GM20431 (cell line): ENCODE measurements at regions not wholly inside any gene's neighbourhood (a gene's known extent, or its start where the extent isn't known, plus 50 kb on each side); places are given as distances from the start of the nearest gene placed in this dataset.

ENCODE experiments used
- in situ Hi-C: fragments of 300-500 bp; cut with MseI, MboI; formaldehyde crosslinking; loops from one replicate; pipeline ENCODE4 v1.15.0; 2020; ENCODE audit warnings: low sequenced_read_pairs; ENCODE audit not compliant: unreplicated experiment

DNA sequence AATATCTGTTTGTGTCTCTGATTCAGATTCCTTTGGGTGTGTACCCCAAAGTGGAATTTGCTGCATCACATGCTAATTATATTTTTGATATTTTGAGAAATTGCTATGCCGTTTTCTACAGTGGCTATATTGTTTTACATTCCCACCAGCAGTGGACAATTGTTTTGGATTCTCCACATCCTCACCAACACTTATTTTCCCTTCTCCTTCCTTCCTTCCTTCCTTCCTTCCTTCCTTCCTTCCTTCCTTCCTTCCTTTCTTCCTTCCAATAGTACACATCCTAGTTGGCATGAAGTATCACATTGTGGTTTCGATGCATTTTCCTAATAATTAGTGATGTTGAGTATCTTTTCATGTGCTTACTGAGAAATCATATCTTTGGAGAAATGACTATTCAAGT, 535.5 kb downstream of the SH2D4B start:
- in situ Hi-C loops: no loop called here

DNA sequence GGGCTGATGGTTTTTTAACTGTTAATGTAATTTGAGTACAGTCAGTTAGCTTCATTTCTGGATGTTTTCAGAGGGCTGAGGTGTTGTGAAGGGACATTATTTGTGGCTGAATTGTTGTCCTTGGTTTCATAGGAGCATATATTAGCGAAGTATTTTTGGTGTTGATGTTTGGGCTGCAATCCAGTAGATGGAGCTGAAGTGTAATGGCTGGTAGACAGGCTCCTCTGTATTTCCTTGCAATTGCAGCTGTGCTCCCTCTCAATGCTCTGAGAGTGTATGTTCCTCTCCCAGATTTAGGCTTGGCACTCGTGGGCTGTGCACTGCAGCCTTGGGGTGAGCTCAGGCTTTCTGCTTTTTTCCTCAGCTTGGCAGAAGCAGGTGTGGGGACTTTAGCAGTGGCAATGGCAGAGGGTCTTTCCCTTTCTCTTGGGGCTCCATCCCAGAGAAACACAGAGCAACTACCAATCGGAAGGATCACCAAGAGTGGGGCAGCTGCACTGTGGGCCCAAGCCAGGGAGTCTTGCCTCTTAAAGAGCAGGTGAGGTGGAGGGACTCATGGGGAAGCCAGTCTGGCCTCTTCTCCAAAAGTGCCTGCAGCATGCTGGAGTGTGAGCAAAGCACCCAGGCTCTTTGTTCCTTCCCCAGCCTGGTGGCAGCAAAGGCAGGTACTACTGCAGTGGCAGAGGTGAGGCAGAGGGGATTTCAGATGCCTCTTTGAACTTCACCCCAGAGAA, 544.4 kb downstream of the SH2D4B start:
- in situ Hi-C loops: no loop called here

DNA sequence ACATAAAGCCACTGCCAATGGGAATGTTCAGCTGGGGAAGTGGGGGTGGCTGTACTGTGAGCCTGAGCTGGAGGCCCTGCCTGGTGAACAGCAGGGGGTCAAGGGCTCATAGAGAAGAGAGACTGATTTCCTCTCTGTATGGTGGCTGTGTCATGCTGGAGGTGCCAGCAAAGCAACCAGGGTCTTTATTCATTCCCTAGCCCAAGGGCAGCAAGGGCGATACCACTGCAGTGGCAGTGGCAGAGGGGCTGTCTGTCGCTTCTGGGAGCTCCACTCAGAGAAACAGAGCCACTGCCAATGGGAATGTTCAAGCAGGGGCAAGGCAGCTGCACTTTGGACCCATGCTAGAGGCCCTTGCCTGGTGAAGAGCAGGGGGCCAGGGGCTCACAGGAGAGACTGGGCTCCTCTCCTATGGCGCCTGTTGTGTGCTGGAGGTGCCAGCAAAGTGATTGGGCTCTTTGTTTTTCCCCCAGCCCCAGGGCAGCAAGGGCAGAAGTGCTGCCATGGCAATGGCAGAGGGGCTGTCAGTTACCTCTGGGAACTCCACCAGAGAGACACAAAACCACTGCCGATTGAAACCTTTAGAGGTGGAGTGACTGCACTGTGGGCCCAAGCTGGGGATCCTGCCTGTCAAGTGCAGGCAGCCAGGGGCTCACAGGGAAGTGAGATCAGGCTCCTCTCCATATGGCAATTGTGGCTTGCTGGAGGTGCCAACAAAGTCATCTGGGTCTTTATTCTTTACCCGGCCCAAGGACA, 545.1 kb downstream of the SH2D4B start:
- in situ Hi-C loops: no loop called here

DNA sequence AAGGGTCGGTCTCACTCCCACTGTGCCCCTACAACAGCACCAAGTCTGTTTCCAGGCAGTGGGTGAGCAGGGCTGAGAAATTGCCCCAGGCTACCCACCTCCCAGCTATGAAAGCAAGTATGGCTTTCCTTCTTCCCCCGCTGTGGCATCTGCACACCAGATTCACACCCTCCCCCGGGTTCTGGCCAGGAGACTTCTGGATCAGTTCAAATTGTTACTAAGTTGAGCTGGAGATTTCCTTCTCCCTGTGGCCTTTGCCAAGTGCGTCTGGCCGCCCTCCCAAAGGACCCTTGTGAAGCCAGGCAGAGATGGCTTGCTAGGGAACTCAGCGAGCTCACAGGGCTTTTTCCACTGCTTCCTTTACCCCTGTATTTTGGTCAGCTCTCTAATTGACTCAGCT, 555.4 kb downstream of the SH2D4B start:
- in situ Hi-C loops: no loop called here

DNA sequence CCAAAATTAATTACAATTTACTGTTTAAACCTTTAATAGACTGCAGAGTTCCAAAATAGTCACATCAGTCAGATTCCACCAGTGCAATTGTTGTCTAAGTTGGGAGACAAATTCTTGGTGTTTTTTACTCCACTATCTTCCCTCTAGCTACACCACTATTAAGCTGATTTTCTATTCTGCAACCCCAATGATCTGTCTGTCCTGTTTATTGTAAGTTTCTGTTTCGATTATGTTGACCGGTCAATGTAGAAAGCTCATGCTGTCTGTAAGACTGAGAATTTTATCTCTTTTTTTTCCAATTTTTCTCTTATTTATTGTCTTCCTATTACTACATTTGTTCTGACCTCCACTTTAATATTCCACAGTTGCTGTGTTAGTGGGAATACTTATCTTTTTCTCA, 557.5 kb downstream of the SH2D4B start:
- in situ Hi-C loops: no loop called here

DNA sequence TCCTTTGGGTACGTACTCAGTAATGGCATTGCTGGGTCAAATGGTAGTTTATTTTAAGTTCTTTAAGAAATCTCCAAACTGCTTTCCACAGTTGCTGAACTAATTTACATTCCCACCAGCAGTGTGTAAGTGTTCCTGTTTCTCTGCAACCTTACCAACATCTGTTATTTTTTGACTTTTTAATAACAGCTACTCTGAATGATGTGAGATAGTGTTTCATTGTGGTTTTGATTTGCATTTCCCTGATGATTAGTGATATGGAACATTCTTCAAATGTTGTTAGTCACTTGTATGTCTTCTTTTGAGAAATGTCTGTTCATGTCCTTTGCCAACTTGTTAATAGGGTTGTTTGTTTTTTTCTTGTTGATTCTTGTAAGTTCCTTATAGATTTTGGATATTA, 558.9 kb downstream of the SH2D4B start:
- in situ Hi-C loops: no loop called here

DNA sequence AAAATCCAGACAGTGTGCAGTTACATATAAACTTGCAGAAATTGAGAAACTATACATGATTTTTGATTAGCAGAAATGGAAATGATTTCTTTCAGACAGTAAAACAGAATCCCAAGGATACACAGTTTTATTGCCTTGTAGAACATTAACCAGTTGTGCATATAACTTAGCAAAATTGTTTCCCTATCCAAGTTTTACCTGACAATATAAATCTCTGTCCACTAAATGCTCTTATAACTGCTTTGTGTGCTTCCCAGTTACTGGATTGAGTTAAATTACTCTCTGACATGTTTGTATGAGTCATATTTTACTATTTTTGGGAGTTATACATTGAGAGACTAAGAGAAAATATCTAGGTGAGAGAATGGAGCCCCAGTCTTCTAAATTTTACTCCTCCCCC, 563.4 kb downstream of the SH2D4B start:
- in situ Hi-C loops: no loop called here

DNA sequence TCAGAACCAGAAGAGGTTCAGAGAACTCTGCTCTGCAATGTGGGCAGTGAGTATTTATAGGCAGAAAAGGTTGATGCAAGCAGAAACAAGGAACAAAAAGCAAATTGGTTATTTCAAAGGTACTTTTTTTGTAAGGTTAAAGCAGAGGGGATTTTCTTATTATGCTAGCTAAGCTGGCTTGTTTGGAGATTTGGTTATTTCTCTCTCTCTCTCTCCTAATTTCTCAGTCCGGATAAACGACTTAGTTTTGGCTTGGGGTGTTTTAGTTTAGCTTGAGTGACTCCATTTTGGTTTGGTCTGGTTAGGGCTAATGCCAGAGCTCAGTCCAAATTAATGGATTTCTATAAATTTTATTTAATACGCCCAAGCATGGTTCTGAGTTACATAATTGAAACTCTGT, 566.8 kb downstream of the SH2D4B start:
- in situ Hi-C loops: no loop called here

DNA sequence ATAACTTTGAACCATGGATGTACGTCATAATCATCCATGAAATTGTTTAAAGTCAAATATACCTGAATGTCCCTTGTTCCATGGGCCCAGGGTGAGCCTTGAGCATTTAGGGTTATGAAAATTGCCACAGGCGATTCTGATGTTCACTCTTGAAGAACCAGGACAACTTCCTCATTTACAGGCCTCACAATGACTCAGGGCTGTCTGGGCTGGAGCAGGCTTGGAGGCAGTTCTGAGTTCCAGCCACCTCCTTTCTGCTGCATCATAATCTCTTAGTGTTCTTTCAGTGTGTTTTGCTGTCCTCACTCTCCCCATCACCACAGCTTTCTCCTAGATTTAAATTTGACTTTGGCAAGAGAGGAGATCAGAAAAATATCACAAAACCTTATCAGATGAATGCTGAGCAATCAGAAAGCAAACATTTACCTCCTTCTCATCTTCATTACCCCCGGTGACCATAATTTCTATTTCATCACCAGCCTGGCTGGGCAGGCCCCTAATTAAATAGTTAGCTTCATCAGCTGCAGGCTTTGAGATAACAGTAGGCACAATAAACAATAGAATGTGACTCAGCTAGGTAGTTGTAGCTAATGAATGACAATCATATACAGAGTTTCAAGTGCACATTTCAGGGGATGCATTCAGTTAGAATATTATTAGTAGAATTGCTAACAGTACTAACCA, 571.0 kb downstream of the SH2D4B start:
- in situ Hi-C loops: no loop called here

DNA sequence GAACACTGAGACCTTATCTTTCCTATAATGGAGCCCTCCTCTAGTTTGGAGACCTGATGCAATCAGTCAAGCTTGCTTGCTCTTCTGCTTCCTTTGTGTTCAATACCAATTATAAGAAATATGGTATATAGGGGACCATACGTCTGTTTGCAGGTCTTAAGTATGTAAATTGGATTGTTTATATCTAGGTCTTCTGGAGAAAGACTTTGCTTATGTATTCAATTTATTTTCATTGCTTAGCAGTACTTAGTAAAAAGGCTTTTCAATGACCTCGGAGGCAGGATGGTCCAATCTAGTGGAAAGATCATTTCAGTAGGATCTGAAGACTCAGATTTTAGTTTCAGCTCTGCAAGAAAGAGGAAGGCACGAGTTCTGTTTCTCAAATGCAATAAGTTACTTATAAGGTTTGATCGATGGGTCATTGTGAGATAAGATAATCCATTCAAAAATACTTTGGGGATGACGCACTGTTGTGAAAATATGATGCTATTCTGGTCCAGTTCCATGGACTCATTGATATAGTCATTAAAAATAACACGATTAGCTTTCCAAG, 571.6 kb downstream of the SH2D4B start:
- in situ Hi-C loops: no loop called here

DNA sequence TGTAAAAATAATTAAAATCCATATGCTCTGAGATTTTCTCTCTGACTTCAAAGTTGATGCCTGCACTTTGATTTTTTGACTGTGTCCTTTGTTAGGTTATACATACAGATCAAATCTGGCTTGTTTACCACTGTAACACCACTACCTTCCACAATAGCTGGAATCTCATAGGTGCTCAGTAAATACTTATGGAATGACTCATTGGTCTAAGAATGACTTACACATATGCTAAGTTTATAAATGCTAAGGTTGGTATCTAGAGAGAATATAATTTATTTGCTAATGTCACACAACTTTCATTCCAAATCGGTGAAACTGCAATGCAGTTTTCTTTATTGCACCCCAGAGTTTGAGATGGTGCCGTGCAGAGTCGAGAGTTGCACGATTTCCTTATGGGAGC, 578.5 kb downstream of the SH2D4B start:
- in situ Hi-C loops: no loop called here

DNA sequence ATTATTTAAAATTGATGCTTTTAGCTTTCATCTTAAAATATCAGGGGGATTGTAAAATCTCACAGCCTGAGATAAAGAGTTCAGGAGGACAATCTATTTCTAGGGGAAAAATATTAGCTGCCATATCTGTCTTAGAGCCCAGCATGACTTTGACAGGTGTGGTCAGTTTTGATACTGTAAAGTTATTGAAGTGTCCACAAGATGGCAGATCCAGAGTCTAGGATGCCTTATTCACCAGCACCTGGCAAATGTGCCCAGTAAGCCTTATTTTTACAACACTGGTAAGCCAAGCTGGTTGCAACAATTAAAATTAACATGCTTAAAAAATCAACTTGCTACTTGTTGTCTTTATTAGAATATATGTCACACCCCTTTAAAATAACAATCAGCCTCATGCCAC, 579.3 kb downstream of the SH2D4B start:
- in situ Hi-C loops: no loop called here

DNA sequence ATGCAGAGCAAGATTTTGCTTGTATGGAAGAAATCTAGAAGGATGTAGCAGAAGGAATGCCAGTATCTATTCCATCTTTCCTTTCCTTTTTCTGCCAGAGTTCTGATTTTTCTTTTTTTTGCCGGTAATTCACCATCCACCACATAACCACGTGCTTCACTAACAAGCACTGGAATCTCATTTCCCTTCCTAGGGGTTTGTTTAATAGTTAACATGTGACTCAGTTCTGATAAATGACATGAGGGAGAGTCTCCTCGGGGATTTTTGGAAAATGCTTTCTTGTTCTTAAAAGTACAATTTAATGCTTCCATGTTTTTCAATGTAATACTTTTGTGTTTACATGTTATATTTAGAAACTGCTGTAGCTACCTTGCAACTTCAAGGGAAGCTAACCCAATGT, 590.2 kb downstream of the SH2D4B start:
- in situ Hi-C loops: no loop called here

DNA sequence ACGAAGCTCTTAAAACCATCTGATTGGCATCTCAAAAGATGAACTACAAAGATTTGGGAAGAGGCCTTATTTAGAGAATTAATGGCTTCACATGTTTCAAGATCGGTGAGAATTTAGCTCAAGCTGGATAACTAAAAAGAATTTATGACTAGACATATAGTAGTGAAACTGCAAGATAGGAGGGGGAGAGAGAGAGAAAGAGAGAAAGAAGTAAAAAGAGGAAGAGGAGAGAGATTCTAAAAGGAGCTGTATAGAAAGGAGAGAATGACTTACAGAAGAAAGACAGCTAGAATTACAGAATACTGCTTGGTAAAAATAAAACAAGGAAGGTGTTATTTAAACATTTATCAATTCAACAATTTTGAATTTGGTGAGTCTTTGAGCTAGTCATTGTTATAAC, 592.3 kb downstream of the SH2D4B start:
- in situ Hi-C loops: no loop called here

DNA sequence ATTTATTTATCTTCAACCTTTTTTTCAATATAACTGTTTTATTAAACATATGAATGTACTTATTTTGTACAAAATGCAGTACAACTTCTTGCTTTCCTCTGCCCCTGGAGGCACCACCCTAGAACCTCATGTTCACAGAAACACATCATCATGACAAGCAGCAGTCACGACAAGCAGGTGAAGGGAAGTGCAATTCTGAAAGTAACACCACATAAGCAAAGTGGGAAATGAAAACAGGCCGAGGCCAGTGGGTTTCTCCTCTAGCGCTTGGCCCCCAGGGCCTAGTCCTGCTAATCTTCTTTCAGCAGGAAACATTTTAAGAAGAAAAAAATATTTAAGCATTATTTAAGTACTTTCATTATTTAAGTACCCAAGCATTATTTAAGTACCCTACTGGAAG, 598.1 kb downstream of the SH2D4B start:
- in situ Hi-C loops: no loop called here

DNA sequence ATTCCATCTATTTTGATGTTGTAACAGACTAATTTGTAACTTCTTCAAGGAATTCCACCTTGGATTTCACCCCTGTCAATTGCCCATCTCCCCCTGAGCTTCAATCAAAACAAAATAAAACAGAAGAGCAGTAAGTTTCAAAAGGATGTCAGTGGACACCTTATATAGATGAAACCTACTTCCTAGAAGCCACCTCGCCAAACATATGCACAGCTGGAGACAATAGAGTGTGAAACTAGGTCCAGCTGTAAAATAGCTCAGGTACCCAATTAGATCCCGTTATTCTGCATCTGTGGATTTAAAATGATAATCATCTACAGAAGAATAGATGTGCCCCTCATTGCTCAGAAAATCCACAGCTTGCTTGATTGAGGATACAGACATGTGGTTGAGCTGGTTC, 598.6 kb downstream of the SH2D4B start:
- in situ Hi-C loops: no loop called here

DNA sequence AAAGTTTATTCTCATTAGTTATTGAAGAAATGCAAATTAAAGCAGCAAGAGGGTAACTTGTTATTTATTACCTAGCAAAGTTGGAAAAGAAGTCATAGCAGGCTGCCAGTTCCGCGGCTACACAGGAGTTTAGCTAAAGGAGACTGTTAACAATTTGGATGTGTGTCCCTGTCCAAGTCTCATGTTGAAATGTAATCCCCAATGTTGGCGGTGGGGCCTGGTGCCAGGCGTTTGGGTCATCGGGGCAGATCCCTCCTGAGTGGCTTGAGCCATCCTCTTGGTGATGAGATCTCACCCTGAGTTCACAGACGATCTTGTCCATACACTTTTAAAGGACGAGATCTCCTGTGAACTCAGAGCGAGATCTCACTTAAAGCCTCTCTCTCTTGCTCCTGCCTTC, 608.3 kb downstream of the SH2D4B start:
- in situ Hi-C loops: no loop called here

DNA sequence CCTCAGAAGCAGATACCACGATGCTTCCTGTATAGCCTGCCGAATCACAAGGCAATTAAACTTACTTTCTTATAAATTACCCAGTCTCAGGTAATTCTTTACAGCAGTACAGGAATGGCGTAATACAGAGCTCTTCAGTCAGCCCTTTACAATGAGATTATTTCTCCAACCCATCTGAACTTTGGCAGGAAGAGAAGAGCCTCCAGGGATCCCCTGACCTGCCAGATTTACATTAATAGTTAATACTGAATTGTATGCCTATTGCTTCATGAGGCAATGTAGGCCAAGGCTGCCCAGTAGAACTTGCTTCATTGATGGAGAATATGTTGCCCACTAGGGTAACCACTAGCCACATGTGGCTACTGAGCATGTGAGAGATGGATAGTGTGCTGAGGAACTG, 608.7 kb downstream of the SH2D4B start:
- in situ Hi-C loops: no loop called here

DNA sequence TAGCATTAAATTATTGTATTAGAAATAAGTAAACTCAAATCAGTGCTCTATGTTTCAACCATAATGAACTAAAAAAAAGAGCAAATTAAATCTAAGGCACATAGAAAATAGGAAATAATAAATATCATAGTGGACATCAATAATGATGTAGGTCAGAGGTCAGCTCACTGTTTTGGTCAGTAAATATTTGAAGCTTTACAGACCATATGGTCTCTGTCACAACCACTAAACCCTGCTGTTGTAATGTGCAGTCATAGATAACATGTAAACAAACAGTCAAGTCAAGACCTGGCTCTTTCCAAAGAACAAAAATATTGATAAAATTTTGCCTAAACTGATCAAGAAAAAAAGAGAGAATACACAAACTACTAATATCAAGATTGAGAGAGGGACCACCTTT, 615.0 kb downstream of the SH2D4B start:
- in situ Hi-C loops: no loop called here

DNA sequence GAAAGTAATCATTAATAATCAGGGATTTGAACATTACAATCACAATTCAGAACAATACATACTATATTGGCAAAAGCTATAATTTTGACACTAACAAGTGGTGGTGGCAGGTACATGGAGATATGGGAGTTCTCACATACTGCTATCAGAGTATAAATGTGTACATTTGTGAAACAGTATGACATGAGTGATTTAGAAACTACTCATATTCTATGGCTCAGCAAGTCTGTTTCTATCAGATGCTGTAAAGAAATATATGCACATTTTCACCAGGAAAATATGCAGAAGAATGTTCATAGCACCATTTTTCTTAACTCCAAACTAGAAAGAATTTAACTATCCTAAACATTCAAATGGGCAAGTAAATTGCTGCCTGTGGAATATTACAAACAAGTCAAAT, 620.0 kb downstream of the SH2D4B start:
- in situ Hi-C loops: no loop called here

DNA sequence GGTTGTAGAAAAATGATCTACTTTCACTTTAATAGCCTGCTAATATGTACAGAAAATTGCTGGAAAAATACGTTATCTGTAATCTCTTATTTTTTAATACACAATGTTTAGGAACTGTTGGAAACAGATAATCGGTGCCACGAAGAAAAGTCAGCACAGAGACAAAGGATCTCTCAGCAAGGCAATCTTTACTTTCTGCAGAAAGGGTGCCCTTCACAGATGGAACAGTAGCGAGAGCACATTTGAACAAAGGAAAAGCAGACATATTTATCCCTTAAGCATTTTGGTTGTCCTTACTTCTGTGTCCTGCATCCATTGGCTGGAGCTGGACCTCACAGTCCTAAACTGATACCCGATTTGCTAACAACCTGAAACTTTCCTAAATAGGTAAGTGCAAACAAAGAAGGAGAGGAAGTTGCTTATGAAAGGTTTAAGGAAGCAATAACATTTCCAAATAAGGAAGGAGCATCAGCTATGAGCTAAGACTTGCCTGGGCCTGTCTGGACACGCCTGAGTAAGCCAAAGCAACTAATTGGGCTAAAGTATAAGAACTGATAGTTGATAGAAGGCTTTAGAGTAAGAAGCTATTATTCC, 640.0 kb downstream of the SH2D4B start:
- in situ Hi-C loops: loop anchor here (25.0 kb wide), 1 partner anchor 490 kb away; no protein-coding TSS in a partner anchor
